Fibroblast of gingiva (primary cell): ENCODE measurements at regions not wholly inside any gene's neighbourhood (a gene's known extent, or its start where the extent isn't known, plus 50 kb on each side); places are given as distances from the start of the nearest gene placed in this dataset.
"Not testable (repeated sequence)": the region's sequence is repeated elsewhere in the genome, so short reads cannot be mapped to it uniquely, and the experiment has no call there.

Experiments
- DNase-seq: peaks from one replicate; pipeline ENCODE4 v3.0.0-alpha.2; 2011; ENCODE audit warnings: low read depth

DNA sequence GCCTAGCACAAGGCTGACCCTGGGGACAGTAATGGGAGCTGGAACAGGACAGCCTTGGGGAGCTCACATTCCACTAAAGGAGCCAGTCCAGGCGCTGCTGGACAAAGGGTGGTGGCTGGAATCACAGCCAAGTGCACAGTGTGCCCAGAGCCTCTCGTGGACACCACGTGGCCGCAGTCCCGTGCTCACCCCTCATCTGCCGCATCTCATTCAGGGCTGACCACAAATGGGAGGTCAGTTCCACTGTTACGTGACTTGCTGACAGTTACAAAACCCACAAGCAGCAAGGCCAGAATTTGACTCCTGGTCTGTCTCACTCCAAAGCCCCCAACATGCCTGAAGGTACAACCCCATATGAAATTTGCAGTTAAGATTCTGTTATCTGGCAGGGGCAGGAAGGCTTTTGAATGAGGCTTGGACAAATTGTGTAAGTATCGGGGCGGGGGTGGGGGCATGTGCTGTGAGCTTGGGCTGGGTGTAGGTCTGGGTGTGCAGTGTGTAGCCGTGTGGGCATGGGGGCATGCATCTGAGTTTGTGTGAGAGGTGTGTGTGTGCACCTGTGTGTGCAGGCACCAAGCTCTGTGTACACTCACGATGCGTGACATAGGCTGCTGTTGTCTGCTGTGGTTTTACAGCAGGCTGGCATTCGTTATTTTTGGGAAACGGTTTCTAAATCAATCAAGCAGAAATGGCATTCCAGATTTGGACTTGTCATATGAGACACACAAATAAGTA lies 301.7 kb downstream of the BRD1 start:
- DNase-seq, result no peak

DNA sequence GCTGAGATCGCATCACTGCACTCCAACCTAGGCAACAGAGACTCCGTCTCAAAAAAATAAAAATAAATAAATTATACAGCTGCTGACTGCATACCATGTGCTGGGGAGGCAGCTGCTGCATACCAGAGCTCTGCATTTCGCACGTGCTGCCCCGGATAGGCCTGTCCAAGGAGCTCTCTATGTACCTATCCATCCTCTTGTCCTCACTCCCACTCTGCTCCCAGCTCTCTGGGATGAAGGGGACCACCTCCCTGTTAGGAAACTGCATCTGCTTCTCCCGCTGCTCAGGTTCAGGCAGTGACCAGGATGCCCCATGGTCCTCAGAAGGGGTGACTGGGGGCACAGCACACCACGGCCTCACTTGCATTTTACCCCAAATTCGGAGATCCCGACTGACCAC lies 302.3 kb downstream of the BRD1 start:
- no peak for DNase-seq

DNA sequence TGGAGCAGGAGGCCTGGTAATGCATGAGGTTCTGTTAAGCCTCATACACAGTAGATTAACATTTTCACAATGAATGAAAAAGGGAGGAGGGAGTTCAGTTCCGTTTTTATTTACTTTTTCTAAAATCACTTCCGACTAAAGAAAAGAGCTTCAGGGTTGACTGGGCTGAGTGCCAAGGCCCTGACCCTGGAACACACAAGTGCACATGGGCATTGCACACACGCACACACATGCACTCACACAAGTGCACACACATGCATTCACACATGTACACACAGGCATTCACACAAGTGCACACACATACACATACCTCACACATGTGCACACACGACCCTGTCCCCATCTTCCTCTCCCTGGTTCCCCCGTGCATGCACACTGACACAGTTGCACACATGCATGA lies 303.3 kb downstream of the BRD1 start:
- no peak for DNase-seq

DNA sequence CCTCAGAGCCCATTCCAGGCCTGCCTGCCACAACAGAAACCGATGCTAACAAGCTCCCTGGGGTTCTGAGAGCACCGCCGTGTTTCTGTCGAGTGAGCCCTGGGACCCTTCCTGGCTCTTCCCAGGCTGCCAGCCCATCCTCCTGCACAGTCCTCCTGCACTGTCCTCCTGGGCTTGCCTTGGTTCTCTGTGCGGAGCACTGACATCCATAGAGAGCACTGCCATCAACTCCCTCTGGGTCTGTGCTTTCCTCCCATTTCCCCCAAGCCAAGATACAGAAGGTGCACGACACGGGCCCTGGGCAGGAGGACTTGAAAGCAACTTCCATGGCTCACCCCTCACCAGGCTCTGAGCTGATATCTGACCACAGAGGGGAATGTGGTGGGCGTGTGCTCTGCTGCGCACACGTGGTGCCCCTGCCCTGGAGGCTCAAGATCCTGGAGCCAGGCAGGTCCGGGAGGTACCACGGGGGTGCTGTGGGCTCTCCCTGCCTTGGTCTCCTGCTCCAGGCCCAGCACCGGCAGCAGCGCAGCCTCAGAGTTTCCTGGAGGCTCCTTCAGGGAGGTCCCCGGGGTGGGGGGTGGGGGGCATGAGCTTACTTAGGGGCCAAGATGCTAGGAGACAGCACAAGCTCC lies 304.2 kb downstream of the BRD1 start:
- no peak for DNase-seq

DNA sequence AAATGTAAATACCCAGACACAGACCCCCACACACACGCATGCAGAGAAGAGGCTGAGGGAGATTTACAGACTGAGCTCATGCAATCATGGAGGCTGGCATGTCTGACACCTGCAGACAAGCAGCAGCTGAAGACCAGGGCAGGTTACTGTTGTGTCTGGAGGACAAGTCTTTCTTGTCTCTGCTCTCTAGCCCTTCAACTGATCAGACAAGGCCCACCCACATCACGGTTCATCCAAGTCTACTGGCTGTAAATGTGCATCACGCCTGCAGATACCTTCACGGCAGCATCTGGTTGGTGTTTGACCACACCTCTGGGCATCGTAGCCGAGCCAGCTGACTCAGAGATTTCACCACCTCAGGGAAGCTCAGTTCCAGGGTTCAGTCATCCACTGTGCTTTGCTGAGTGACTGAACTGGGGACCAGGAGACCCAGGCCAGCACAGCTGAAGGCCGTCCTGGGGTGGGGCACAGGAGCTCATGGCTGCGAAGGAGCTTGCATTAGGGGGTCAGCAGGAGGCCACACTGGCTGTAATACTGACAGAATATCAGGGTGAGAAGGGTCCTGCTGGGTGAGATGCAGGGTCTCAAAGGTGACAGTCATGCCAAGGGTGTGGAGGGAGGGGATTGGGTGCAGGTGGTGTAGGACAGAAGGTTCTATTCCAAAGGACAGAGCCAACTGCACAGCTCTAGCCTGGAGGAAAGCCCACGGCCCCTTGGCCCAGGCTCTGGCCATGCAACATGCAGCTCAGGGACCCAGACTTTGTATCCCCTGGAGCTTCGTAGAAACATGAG lies 304.9 kb downstream of the BRD1 start:
- DNase-seq, result no peak

DNA sequence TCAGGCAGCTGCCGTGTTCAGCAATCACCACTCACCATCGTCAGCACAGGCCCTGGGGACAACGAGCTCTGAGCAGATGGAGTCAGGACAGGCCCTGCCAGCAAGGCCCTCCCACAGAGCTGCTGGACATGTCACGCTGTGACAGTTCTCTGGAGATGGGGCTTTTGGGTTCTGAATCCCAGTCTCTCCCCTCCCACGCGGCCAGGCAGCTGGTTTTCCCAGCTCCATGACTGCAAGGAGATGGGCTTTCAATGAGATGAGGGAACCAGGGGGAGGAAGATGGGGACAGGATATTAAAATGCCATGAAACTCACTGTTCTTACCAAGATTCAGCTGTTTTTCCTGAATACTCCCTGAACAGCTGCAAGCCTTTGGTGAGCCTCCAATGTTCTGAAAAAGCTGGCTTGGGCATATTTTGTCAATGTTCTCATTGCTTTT lies 305.9 kb downstream of the BRD1 start:
- DNase-seq, result no peak

DNA sequence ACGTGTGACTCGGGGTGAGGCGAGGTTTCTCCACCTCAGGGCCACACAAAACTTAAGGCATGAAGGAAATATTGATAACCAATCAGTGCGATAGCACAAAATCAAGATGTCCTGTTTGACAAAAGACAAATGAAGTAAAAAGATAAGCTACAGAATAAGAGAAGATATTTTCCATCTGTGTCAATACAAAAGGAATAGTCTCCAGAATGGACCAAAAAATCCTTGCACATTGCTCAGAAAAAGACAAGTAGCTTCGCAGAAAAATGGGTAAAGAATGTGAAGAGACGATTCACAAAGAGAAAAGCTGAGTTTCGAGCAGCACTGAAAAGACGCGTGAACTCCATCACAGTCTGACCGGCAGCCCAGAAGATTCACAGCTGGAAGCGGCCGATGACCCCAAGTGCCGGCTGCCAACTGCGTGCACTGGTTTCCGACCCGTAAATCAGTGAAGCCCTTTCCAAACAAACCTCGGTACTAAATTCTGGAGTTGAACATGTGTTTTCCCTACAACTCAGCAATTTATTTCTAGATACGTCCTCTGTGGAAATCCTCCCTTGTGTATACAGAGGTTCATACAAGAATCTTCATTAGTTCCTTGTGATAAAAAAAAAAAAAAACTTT lies 308.4 kb downstream of the BRD1 start:
- DNase-seq, result no peak

DNA sequence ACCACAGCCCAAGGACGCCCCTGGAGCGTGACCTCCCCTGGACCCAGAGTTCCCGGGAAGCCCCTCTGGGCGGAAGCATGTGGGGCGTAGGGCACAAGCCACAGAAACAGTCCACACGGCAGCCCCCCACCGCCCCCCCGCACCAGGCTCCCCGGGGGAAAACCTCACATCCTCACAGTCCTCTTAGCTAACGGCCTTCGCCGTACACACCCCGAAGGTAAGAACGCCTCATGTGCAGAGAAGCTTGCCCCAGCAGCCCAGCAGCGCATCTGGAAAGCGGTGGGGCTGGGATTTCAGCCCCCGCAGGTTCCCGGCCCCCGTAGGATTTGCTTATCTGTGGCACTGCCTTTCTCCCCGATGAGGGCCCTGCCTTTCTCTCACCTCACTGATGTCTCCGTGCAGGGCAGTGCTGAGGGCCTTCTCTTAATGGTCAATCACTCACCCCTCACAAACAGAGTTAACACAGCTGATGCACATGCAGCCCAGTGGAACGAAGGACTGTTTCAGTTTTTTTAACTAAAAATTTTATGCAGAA lies 309.2 kb downstream of the BRD1 start:
- no peak for DNase-seq

DNA sequence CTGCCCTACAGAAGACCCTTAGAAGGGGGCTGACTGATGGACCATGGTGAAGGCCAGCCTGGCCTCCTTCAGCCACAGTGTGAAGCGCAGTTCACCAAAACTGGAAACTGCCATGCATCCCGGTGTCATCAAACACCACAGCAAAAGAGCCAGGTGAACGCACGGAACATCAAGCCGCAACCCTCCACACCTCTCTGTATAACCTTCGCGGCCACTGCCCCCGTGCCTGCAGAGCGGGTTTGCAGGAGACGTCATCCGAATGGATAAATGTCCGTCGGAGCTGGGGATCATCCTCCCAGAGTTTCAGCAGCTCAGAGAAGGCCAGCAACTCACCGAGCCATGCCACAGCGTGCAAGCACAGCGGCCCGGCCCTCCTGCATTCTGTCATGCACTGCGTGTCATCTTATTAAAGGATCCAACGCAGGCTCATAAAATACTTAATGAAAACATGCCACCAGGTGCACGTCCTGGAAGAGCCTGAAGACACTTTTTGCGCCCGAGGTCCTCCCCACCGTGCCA lies 309.9 kb downstream of the BRD1 start:
- DNase-seq, result no peak

DNA sequence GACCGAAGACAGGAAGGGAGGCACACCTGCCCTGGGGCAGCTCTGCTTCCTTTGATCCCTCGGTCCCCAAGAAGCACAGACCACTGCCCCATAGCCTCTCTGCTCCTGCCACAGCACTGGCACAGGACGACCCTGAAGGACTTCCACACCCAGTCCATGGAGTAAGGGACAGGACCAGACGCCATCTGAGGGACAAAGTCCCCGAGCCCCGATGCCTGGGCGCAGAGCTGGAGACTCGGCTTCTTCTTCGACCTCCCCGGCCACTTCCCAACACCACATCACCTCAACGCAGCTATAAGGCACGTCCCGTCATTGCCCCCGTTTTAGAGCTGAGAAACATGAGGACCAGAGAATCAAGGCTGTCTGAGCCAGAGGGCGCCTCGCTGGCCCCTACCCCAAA lies 310.5 kb downstream of the BRD1 start:
- DNase-seq, result no peak

DNA sequence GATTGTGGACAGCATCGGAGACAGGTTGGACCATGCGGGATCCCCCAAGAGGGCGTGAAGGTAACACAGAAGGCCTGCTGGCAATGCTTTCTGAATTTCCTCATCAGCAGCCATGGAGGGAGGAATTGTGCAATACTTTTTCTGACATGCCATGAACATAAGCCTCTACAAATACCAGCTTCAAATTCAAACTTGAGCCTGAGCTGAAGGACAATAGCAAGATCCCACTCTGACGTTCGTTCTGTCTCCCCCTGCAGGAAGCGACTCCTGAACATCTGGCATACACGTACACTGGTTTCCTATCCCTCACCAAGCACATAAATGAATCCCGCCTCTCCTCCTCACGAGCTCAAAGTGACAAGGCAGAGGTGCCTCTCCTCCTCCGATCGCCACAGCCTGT lies 312.2 kb downstream of the BRD1 start:
- no peak for DNase-seq

DNA sequence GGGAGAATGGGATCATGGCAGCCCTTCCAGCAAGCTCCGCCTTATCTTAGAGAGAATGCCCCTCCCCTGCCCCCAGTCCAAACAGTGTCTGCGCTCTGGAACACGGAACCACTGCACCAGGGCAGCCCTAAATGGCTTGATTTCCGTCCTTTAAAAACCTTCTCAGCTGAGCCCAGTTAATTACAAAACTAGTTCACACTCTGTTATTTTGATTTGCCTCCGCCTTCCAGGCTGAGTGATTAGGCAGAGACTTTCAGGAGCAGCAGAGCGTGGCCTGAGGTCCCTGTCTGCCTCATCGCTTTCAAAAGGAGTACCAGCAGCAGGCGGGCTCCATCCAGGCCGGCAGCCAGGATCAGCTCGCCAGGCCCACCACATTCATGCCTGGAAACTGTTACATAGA lies 313.0 kb downstream of the BRD1 start:
- DNase-seq, result no peak

DNA sequence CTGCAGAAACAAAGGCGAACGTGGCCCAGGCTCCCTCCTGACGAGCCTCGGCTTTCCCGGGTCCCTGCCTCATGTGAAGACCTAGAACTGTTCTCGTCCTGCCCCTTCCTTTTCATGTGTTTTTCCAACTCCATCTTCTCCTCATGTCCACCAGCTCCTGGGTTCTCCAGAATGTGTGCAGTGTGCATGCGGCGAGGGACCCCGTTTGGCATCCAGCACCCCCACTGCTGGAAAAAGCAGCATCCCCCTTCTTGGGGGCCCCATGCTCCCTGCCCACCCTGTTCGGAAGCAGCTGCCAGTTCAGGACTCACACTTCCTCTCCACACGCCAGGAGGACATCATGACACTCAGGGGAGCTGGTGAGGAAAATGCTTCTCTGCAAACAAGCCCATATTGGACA lies 313.5 kb downstream of the BRD1 start:
- DNase-seq, result no peak

DNA sequence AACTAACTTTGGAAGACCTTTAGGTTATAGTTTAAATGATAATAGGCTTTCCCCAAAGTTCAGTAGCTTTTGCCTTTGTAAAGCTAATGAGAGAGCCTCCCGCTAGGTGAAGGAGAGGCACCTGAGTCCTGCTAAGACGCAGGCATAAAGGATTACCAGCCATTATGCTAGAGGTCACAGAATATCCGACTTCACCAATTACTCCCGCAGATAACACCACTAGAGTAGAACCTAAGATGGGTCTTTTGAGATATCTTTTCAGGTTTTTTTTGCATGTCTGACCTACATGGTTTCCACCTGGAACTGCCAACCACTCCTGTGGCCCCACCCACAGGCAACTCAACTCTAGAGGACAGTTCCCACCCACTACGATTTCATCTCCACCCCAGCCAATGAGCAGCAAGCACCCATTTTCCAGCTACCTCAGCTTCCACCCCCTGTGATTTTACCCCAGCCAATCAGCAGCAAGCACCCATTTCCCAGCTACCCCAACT lies 314.3 kb downstream of the BRD1 start:
- DNase-seq, result no peak

DNA sequence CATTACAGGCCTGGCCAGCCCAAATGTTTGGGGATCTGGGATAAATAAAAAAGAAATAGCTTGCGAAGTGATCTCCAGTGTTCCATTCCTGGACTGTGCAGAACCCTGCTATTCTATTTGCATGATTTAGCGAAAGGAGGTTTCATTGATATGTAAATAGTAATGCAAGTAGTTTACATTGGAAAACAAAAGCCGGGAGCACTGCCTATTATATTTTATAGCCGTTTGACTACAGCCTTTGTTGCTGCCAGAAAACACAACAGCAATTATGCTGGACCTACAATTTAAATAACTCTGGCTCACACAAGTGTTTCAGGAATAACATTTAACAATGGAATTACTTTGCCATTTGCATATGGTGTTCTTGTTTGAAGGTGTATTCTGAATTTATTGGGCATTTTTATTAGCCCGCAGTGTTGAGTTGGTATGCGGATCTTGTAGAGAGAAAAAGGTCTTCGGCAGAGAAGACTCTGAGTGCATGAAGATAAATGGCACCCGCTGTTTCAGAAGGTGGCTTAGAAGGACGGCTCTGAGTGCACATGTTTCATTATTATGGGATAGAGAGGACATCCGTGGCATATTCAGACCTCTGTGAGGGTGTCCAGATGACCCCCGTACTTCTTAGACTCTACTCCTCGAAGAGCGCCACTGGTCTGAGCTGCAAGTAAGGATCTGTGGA lies 315.0 kb downstream of the BRD1 start:
- no peak for DNase-seq

DNA sequence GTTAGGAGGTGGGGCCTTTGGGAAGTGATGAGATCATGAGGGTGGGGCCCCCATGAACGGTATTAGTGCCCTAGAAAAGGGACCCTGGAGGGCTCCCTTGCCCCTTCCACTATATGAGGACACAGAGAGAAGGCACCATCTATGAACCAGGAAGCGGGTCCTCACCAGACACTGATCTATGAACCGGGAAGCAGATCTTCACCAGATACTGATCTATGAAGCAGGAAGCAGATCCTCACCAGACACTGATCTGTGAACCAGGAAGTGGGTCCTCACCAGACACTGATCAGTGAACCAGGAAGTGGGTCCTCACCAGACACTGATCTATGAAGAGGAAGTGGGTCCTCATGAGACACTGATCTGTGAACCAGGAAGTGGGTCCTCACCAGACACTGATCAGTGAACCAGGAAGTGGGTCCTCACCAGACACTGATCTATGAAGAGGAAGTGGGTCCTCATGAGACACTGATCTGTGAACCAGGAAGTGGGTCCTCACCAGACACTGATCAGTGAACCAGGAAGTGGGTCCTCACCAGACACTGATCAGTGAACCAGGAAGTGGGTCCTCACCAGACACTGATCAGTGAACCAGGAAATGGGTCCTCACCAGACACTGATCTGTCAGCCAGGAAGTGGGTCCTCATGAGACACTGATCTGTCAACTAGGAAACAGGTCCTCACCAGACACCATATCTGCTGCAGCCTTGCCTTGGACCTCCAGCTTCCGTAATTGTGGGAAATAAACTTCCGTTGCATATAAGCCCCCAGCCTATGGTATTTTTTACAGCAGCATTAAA lies 316.1 kb downstream of the BRD1 start:
- DNase-seq, result not testable (repeated sequence)

DNA sequence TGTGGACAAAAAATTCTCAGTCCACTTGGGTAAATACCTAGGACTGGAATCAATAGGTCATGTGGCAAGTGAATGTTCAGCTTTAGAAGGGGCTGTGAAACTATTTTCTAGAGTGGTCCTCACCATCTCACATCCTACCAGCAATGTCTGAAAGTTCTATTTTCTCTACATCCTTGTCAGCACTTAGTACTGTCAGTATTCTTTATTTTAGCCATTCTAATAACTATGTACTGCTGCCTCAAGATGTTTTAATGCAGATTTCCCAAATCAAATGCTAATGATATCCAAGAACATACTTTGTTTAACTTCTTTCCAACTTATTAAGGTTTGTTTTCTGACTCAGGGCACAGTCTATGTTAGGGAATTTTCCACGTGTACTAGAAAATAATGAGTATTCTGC lies 317.0 kb downstream of the BRD1 start:
- no peak for DNase-seq

DNA sequence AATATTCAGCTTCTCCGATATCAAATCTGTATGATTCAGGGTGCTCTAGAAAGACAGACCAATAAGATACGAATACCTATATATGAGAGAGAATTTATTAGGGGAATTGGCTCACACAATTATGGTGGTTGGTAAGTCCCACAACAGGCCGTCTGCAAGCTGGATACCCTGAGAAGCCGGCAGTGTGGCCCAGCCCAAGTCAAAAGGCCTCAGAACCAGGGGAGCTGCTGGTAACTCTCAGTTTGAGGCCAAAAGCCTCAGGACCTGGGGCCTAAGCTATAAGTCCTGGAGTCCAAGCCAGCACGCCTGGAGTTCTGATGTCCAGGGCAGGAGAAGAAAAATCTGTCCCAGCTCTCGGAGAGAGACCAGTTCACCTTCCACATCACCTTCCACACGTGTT lies 318.7 kb downstream of the BRD1 start:
- no peak for DNase-seq

DNA sequence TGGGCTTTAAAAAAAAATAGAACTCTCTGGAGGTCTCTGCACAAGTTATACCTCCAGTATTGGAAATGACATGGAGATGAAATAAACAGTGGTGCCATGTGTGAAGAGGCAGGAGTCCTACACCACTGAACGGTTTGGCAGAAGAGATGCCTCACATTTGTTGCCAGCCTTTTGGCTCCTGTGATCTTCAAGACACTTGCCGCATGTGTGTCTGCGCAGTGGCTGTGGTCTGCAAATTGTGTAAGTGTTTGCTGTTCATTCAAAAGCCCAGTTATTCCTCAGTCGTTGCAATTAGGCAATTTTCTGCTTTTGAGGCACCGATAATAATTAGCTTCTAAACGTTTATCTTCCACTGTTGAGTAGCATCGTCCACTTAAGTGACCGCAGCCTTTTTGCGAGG lies 319.1 kb downstream of the BRD1 start:
- DNase-seq, result no peak

DNA sequence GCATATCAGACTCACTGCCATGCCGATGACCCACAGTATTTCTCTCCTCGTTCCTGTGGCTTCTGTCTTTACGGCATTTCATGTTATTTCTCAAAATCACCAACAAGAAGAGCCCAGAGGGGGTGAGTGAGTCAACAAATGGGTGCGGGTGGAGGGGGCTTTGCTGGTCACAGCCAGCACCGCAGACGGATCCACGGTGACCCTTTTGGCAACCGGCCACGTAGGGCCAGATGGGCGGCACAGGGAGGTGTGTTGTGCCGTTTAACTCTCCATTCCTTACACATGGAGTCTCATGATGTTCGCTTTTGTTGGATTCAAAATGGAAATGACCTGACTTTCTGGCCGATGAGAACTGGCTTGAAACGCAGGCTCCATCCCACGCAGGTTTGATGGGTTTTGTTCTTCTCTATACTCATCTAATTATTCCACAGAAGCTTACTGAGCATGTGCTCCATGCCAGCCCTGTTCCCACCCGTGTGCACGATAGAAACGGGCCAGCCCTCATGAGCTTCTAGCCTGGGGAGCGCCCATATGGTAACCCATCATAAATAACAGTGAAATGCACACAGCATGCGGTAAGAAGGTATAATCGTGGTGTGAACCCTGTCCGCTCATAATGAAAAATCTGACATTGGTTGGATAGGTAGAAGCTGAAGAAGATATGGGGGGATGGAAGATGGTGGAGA lies 319.9 kb downstream of the BRD1 start:
- no peak for DNase-seq
